ENCODE measurements at regions not wholly inside any gene's neighbourhood (a gene's known extent, or its start where the extent isn't known, plus 50 kb on each side); places are given as distances from the start of the nearest gene placed in this dataset.
"Not testable (repeated sequence)": the region's sequence is repeated elsewhere in the genome, so short reads cannot be mapped to it uniquely, and the experiment has no call there.

GRCh38 chrX:128676651-128677050 lies 624.4 kb upstream of the ACTRT1 start:
- H3K4me3 ChIP-seq (replicated peaks; ENCODE audit: low read depth, low read length): no peak overlapping the region
- TF ChIP-seq CTCF (IDR thresholded peaks at IDR 0.05; ENCODE audit: low read length, missing control alignments): no peak
- DNase-seq (ENCODE audit: low read depth): no peak

DNA sequence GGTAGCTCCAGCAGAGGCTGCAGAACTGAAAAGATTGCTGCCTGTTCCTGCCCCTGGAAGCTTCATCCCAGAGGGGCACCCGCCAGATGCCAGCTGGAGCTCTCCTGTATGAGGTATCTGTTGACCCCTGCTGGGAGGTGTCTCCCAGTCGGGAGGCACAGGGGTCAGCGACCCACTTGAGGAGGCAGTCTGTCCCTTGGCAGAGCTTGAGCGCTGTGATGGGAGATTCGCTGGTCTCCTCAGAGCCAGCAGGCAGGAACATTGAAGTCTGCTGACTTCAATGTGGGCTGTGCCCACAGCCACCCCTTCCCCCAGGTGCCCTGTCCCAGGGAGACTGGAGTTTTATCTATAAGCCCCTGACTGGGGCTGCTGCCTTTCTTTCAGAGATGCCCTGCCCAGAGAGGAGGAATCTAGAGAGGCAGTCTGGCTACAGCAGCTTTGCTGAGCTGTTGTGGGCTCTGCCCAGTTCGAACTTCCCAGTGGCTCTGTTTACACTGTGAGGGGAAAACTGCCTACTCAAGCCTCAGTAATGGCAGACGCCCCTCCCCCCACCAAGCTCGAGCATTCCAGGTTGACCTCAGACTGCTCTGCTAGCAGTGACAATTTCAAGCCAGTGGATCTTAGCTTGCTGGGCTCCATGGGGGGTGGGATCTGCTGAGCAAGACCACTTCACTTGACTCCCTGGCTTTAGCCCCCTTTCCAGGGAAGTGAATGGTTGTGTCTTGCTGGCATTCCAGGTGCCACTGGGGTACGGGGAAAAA lies 622.3 kb upstream of the ACTRT1 start:
- DNase-seq (ENCODE audit: low read depth); H3K4me3 ChIP-seq (replicated peaks; ENCODE audit: low read depth, low read length): not testable (repeated sequence)

DNA sequence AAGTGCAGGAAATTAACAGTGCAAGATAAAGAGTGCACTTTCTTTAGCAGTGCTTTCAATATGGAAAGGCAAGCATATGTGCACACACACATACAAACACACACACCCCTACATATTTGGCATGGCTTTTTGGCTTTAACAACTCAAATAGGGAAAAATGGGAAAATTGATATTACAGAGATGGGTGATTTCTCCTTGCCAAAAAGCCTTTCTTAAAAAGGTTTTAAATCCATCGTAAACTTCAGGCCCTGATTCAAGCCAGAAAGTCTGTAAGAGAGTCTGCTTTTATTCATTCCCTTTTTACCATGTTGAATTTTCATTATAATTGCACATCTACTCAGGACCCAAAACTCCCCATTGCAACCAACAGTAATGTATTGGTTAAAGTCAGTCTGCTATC lies 612.0 kb upstream of the ACTRT1 start:
- no peak overlapping the region for H3K4me3 ChIP-seq (replicated peaks; ENCODE audit: low read depth, low read length)
- TF ChIP-seq CTCF (IDR thresholded peaks at IDR 0.05; ENCODE audit: low read length, missing control alignments): no peak
- DNase-seq (ENCODE audit: low read depth): no peak

DNA sequence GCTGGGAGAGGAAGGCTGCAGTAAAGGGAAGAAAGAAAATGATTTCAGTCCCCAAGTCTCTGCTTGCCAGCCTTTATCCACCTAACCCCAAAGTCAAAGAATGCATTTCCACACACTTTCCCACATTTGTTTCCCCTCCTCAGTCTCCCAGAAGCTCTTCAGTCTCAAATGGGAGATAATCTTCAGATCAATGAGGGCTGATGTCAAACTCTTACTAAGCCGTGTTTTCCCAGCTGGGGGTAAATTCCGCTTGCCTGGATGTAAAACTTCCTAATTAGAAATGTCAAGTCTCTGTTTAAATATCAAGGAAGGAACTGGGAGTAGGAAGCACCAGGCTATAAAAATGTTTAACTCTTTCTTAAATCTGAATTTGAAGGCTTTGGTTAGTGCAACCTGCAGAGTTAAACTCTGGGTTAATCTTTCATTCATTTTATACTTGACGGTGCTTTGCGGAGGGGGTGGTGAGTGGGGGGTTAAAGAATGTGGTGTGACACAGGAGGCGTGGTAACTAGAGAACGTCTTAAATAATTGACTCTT lies 601.4 kb upstream of the ACTRT1 start:
- no peak for DNase-seq (ENCODE audit: low read depth)
- H3K4me3 ChIP-seq (replicated peaks; ENCODE audit: low read depth, low read length): no peak overlapping the region
- no peak for TF ChIP-seq CTCF (IDR thresholded peaks at IDR 0.05; ENCODE audit: low read length, missing control alignments)

GRCh38 chrX:128650326-128650725 lies 598.1 kb upstream of the ACTRT1 start:
- no peak overlapping the region for H3K4me3 ChIP-seq (replicated peaks; ENCODE audit: low read depth, low read length)
- TF ChIP-seq CTCF (IDR thresholded peaks at IDR 0.05; ENCODE audit: low read length, missing control alignments): no peak
- no peak for DNase-seq (ENCODE audit: low read depth)

DNA sequence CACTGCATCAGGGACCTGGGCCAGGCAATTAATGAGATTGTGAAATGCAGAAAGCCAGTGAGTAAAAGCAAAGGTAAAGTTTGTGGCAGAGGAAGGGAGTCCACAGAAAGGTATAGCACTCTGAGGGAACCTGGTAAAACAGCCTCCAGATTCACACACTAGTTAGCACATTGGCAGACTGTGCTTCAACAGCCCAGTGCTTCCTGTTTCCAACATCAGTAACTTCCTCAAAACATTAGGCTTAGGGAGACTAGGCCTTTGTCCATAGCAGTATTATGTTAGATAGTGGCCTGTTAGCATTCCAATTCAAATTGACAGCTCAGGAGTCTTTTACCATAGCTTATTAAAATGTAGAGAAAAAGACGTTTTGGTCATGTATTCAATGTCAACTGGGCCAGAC lies 582.6 kb upstream of the ACTRT1 start:
- H3K4me3 ChIP-seq (replicated peaks; ENCODE audit: low read depth, low read length): no peak overlapping the region
- TF ChIP-seq CTCF (IDR thresholded peaks at IDR 0.05; ENCODE audit: low read length, missing control alignments): no peak
- DNase-seq (ENCODE audit: low read depth): no peak

GRCh38 chrX:128623361-128623760 lies 571.2 kb upstream of the ACTRT1 start:
- no peak for DNase-seq (ENCODE audit: low read depth)
- no peak overlapping the region for H3K4me3 ChIP-seq (replicated peaks; ENCODE audit: low read depth, low read length)
- no peak for TF ChIP-seq CTCF (IDR thresholded peaks at IDR 0.05; ENCODE audit: low read length, missing control alignments)
